DMS114 treated with DMSO at 0.1 percent for 48 hours (cell line): ENCODE measurements at regions not wholly inside any gene's neighbourhood (a gene's known extent, or its start where the extent isn't known, plus 50 kb on each side); places are given as distances from the start of the nearest gene placed in this dataset.

Source experiments
- DNase-seq: peaks from one replicate; lab custom pipeline; 2025; ENCODE audit not compliant: unreplicated experiment; lab: John Stamatoyannopoulos, UW

- DNase-seq = no peak
These were observed 65.2 kb upstream of the CHL1 start for GRCh38 chr3:131151-131888.

DNA sequence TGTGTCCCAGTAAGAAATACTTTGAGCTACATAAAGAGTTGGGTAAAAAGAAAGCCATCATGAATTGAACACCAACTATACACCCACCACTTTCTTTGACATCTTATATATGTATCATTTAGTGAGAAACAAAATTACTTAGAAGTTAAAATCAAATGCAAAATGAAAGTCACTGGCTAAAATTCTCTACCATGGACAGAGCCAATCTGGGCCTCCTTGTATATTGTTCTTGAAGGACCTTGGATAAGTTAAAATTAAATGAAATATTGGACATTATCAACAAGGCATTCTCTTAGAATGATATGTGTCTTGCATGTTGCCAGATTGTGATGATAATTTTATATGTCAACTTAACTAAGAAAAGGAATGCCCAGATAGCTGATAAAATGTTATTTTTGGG lies 64.2 kb upstream of the CHL1 start:
- no peak for DNase-seq

DNA sequence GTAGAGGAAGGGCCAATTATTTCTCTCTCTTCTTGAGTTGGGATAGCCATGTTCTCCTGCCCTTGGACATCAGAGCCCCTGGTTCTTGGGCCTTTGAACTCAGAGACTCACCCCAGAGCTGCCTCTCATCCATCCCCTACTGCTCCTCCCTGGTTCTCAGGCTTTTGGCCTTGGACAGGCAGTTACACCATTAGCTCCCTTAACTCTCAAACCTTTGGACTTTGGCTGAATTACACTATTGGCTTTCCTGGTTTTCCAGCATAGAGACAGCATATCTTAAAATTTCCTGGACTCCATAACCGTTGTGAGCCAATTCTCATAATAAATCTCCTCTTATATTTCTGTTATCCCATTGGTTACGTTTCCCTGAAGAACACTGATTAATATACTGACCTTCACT lies 63.7 kb upstream of the CHL1 start:
- no peak for DNase-seq

GRCh38 chr3:140748-141330 lies 55.7 kb upstream of the CHL1 start:
- no peak for DNase-seq
